Cardiac septum (tissue), 1 donor: ENCODE measurements at regions not wholly inside any gene's neighbourhood (a gene's known extent, or its start where the extent isn't known, plus 50 kb on each side); places are given as distances from the start of the nearest gene placed in this dataset.

Source experiments
- DNase-seq: peaks from one replicate; pipeline ENCODE4 v3.0.0-alpha.2; 2020; ENCODE audit warnings: low spot score
- intact Hi-C: fragments of 100-400 bp; cut with DNase I; formaldehyde crosslinking; loops from one replicate; pipeline ENCODE4 v1.14.0; 2022
- donor health status: DM: no; HTN: no; CAD: no.

DNA sequence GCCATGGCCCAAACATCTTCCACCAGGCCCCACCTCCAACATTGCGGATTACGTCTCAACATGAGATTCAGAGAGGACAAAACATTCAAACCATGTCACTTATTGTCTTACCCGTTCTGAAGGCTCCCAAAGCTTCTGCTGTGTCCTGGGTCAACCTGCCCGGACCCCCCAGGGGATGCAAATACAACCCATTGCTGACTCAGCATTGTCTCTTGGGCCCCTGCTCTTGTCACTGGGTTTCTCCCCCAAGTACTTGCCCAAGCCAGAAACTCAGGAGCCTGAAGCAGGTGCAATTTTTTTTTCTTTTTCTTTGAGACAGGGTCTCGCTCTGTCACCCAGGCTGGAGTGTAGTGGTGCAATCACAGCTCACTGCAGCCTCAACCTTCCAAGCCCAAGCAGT is 144.5 kb downstream of the KCTD15 start:
- intact Hi-C loops, result no loop called here
- DNase-seq, result no peak

DNA sequence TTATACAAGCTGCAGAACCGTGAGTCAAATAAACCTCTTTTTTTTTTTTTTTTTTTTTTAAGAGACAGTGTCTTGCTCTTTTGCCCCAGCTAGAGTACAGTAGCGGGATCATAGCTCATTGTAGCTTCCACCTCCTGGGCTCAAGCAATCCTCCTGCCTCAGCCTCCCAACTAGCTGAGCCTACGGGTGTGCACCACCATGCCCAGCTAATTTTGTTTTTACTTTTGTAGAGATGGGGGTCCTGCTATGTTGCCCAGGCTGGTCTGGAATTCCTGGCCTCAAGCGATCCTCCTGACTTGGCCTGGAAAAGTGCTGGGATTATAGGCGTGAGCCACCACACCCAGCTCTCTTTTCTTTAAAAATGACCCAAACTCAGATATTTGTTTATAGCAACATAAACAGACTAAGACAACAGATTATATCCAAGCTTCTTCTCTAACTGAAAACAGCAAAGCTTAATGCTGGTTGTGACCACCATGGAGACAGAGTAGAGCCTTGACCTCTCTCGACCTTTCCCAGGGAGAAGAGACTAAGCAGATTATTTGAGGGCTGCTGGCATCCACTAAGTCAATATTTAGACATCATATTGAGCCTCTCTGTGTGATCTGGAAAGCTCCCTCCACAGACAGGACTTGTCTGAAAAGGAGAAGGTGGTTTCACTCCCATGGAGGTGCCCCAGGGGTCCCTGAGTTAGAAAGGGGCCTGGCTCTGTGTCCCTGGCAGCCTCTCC is 150.0 kb downstream of the KCTD15 start:
- DNase-seq, result no peak
- intact Hi-C loops, result no loop called here

DNA sequence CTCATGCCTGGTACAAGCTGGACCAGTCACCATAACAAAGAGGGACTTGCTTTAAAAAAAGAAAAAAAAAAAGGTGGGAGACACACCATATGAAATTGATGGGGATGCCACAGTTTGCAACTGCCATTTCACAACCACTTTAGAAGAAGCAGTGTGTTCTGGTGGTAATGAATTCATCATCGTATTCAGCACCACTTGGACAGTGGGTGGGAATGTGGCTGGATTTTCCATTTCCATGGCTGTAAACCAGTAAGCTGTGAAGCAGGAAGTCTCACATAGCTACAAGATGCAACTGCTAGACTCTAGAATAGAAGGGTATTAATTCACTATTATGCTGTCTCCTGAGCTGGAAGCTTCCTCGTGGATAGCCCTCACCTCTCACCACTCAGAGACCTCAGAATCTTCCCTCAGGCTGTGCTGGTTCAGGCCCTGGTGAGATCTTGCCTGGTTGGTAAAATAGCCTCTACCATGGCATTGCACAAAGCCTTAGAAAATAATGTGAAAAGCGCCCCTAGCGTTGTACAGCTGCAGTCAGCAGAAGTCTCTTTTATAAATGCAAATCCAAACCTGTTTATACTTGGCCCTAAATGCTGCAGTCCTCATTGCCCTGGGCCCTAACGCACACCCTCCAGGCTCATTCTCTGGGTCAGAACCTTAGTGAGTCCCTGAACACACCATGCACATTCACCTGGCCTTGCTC is 150.7 kb downstream of the KCTD15 start:
- DNase-seq, result no peak
- intact Hi-C loops, result no loop called here

DNA sequence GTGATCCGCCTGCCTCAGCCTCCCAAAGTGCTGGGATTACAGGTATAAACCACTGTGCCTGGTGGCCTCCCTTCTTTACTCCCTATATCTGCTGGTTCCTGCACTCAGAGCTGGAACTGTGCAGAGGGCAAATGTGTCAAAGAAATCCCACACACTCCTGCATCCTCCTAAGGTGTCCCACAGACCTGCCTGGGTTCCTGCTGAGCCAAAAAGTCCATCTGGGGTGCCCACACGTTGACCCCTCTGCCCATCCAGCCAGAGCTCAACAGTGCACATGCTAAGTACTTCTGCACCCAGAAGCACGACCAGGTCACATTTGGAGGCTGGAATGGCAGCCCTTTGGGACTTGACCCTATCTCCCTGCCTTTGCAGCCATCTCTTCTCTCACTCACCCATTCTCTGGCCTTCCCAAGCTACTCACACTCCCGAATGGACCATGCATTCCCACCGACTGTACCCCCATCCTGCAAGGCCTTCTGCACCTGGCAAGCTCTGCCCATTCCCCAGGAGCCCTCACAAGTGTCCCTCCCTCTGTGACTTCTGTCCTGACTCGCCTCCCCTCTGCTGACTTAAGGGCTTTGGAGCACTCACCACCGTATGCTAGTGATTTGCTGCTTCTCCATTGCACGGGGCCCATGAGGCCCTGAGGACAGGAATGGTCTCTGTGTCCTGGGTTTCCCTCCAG is 152.1 kb downstream of the KCTD15 start:
- intact Hi-C loops, result no loop called here
- no peak for DNase-seq

DNA sequence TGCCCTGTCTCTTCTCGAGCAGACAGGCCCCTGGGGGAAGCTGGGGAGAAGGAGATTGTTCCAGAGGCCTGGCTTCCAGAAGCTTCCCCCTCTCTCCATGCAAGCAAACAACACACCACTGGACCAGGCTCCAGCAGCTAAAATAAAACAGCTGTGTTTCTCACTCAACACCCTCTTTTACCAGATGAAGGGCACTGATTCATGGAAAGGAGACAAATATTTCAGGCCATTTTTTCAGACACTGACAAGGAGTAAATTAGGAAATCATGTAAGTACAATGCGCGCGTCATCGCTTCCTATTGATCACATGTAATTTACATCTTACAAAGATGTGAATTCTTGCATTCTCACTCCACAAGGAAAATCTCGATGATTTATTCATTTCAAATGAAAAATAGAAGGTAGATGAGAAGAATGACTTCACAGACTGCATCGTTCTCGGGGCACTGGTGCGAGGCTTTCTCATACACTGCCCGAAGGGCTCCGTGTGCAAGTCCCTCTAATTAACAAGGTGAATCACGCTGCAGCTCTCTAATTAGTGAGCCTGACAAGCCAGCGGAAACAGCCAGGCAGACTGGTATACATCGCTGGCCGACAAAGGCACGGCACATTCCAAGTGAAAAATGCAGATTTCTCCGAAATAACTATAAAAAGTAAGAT is 153.6 kb downstream of the KCTD15 start:
- DNase-seq, result no peak
- intact Hi-C loops, result no loop called here

DNA sequence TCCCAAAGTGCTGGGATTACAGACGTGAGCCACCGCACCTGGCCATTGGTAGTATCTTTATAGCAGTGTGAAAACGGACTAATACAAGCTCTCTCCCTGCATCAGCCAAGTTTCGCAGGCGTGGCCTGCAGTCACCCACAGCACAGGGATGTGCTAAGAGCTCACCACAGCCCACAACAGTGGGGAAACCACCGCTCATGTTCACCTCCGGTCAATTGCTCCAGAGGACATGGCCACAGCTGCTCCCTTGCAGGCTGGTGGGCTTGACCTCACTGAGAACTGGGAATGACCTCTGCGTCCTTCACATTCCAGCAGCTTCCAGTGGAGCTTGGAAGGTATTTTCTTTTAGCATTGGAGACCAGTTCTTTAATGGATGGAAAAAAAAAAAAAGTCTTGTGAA is 156.4 kb downstream of the KCTD15 start:
- intact Hi-C loops, result no loop called here
- DNase-seq, result no peak

DNA sequence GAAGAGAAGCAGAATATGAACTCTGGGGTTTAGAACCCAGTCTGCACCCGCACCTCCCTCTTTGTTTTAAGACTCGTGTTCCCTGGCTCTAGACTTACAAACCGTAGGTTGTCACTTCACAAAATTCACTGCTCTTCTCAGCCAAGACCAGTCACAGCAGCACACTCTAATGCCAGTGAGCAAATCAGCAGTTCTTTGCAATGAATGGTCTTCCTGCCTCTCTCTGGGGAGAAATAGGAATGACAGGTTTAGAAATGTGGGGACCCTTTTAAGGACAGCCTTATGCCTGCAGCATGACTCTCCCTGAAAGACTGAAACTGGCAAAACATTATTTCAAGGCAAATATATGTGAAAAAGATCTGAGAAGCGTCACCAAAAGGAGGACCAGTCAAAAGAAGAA is 156.9 kb downstream of the KCTD15 start:
- no peak for DNase-seq
- intact Hi-C loops, result no loop called here

DNA sequence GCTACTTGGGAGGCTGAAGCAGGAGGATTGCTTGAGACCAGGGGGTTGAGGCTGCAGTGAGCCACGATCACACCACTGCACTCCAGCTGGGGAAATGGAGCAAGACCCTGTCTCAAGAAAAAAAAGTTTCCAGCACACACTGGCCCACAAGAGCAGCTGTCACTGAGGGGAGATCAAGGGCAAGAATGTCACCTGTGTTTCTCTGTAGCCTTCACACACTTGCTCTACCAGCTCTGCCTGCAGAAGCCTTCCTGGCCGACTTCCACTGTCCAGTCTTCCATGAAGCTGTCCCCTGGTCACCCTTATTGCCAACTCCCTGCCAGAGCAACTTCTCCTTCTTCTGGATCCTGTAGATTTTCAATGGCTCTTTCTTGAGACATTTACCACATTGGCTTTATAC is 158.0 kb downstream of the KCTD15 start:
- DNase-seq, result no peak
- intact Hi-C loops, result no loop called here

DNA sequence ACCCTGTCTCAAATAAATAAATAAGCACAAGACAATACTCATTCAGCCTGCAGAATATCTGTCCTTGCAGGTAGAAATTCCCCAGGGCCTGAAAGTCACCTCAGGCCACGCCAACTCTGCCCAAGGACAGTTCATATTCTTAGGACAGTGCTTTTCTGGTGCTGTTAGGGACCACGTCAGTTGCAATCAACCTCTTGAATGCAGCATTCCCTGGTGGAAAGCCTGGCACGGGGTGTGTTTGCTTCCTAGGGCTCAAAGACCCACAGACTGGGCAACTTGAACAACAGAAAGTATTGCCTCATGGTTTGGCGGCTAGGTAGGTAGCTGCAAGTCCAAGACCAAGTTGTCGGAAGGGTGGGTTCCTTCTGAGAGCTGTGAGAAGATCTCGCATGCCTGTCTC is 160.3 kb downstream of the KCTD15 start:
- intact Hi-C loops, result no loop called here
- DNase-seq, result no peak

DNA sequence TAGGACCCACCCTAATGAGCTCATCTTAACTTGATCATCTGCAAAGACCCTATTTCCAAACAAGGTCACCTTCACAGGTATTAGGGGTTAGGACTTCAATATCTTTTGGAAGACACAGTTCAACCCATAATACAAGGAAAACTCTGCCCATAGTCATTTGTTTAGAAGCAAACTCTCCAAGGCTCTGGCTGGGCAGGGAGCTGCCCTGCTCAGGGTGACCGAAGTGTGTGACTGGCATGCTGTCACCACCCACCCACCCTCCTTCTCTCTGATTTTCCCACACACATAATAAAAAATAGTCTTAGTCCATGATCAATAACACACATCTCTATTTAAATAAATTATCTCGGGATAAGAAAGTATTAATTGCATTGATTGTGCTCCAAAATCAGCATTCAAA is 161.1 kb downstream of the KCTD15 start:
- no peak for DNase-seq
- intact Hi-C loops, result no loop called here

DNA sequence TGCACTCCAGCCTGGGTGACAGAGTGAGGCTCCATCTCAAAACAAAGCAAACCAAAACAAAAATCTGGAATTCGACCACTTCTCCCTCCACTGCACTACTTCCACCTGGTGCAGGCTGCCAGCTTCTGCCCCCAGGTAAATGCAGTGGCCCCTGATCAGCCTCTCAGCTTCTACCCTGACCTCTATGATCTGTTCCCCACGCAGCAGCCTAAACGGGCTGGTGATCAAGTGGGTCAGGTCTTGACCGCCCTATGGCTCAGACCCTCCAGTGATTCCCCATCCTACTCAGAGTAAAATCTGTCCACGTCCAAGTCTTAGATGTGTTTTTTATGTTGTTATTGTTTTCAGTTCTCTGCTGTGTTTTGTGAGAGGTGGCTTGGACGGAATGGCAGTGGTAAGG is 163.9 kb downstream of the KCTD15 start:
- no peak for DNase-seq
- intact Hi-C loops, result no loop called here

DNA sequence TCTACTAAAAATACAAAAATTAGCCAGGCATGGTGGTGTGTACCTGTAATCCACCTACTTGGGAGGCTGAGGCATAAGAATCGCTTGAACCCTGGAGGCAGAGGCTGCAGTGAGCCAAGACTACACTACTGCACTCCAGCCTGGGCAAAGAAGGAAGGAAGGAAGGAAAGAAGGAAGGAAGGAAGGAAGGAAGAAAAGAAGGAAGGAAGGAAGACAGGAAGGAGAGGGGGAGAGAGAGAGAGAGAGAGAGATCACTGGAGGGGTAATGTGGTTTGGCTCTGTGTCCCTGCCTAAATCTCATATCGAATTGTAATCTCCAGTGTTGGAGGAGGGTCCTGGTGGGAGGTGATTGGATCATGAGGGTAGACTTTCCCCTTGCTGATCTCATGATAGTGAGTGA is 165.5 kb downstream of the KCTD15 start:
- DNase-seq, result no peak

DNA sequence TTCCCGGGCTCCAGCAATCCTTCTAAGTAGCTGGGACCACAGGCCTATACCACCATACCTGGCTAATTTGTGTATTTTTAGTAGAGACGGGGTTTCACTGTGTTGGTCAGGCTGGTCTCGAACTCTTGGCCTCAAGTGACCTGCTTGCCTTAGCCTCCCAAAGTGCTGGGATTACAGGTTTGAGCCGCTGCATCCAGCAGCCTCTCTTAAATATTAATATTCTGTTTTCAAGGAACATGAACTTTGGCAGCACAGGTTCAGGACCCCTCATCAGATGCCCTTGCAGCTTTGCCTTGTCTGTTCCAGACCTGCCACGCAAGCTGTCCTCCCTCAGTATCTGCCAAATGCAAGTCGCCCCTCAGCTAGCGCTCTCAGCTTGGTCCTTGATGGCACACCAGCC is 166.8 kb downstream of the KCTD15 start:
- no peak for DNase-seq
- intact Hi-C loops, result no loop called here

More for the DNA sequence above, 165.5 kb downstream of the KCTD15 start:
- intact Hi-C loops, result no loop called here

DNA sequence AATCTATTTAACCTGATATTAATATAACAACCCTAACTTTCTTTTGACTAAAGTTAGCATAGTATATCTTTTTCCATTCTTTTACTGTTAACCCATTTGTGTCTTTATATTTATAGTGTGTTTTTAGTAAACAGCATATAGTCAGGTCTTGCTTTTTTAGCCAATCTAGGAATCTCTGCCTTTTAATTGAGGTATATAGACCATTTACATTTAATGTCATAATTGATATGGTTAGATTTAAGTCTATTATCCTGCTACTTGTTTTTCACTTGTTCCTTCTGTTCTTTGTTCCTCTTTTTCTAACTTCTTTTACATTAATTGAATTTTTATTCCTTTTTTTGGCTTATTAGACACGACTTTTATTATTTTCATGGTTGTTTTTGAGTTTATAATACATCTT is 174.4 kb downstream of the KCTD15 start:
- DNase-seq, result no peak
- intact Hi-C loops, result no loop called here

DNA sequence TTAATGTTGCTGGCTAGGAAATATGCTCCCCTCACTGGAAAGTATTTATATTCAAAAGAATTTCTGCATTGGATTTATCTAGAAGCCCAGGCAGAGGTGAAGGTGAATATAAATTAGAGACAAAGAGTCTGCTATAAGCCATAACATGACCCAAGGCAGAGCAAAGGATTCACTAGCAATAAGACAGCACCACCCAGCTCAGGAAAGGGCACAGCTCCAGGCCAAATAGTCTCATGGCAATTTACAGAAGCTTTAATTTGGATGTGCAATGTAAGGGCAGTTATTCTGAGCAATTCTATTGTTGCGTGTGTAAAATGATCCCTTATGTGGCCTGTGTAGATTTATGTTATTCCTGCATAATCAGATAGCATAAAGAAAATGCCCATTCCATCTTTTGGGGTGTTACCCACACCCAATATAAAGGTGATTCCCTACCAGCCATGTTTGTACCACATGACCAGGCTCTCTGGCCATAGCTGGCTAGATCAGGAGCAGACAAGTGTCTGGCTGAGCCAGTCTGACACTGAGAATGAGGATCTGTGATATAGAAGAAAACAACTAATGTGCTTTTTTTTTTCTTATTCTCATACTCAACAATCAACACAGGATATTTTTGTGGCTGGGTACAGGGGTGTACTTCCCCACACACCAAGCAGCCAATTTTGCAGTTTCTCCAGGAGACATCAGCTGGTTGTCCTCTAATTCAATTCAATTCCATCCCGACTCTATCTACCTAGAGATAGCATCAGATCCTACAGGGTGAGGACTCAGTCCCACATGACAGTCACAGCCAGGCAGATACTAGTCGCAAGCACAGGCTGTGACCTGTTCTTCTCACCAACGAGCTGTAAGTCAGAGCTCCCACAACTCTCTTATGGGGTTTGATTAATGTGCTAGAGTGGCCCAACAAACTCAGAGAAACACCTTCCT is 181.4 kb downstream of the KCTD15 start:
- DNase-seq, result no peak
- intact Hi-C loops, result no loop called here

DNA sequence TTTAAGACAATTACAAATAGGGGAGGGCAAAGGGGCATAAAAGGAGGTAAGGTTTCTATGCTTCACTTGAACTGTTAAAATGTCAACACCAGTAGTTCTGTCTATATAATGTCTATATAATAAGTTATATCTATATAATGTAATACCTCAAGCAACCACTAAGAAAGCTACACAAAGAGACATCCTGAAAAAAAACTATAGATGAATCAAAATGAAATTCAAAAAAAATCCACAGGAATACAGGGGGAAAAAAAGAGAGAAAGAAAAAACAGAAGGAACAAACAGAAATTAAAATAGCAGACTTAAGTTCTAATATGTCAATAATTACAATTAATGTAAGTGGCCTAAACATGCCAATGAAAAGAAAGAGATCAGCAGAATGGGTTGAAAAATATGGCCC is 186.0 kb downstream of the KCTD15 start:
- no peak for DNase-seq

DNA sequence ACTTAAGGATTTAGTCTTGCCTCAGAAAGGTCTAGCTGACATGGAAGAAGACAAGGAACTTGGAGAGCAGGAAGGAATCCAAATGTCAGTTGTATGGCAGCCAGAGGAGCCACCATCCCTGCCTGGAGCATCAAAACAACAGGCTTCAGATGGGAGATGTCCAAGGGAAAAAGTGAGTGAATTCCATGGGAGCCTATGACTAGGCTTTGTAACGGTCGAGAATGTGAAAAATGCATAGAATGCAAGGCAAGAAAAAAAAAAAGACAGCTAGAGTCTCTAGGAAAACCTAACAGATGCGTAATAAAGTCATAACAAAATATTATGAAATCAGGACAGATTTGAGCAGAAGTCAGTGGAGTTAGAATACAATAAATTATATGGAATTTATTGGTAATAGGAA is 183.7 kb upstream of the LSM14A start:
- no peak for DNase-seq
- intact Hi-C loops, result no loop called here

More for the DNA sequence above, 186.0 kb downstream of the KCTD15 start:
- intact Hi-C loops, result no loop called here

DNA sequence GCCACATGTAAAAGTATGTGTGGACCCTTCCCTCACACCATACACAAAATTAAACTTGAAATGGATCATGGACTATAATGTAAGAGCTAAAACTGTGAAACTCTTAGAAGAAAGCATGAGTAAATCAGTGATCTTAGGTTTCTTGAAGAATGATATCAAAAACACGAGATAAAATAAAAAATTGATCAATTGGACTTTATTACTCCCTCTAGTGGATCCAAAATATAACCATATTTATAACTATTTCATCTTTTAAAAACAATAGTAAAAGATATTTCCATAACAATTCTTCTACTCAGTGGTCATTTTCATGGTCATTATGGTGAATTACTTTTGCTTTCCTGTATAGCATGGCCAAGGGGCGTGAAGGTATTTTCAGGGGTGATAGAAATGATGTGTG is 174.6 kb upstream of the LSM14A start:
- intact Hi-C loops, result loop anchor here (2.0 to 5.0 kb wide), 2 partner anchors 93 to 220 kb away; no protein-coding TSS in a partner anchor
- DNase-seq, result no peak

DNA sequence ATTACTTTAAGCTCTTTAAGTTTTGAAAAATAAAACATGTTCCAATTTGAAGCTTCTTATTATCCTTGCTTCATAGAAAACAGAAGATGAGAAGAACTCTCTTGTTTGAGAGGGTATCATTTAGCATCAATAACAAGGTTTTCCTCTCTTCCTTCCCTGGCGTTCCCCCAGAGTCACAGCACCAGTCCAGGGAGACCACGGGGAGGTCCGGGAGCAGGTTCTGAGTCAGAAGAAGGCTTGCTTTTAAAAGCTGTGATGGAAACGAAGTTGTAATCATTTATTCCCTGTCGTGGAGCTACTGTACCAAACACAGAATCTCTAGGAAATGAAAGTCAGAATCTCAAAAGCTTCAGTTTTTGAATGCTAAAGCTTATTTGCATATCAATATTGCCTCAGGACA is 174.0 kb upstream of the LSM14A start:
- no peak for DNase-seq
- intact Hi-C loops, result loop anchor here (5.0 kb wide), 1 partner anchor 221 kb away; no protein-coding TSS in a partner anchor
